ENCODE measurements at regions not wholly inside any gene's neighbourhood (a gene's known extent, or its start where the extent isn't known, plus 50 kb on each side); places are given as distances from the start of the nearest gene placed in this dataset.

DNA sequence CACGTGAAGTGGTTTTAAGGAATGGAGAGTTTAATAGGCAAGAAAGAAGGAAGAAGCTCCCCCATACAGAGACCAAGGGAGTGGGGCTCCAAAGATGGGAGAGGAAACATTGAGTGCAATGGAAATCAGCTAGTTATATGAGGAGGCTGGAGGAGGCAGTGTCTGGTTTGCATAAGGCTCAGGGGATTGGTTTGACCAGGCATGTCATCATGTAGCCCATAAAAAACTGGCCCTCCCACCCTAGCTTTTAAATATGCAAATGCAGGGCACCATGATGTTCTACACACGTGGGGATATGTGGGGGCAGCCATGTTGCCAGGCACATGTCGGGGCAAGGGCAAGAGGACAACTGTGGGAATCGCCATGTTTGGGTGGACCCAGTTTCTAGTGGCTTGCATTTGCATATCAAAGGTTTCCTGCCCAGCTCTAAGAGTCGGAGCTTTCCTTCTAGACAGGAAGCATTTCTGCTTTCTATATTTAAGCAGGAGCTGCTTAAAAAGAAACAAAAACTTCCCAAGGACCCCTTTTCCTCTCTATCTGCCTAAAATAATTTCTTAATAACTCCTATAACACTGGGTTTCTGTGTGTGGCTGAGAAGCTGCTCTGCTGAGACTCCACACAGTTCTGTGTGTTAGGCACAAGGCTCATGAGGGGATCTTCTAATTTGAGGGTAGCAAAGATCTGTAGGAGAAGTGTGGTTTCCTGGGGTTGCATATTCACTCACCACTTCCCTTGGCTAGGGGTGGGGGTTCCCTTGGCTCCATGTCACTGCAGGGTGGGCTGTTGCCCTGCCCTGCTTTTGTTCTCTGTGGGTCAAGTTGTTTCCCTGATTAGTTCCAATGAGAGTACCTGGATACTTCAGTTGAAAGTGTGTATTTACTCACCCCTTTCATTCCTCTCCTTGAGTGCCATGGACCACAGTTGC is 113.5 kb downstream of the VSIG4 start:
- TF ChIP-seq POLR2AphosphoS5 (IDR thresholded peaks at IDR 0.05; ENCODE audit: low read depth, low read length) (no peak), TAF1 (IDR thresholded peaks at IDR 0.05; ENCODE audit: borderline replicate concordance, low read depth, low read length) (no peak)

All from GM12892 (cell line).